Fibroblast of the aortic adventitia (primary cell): ENCODE measurements at regions not wholly inside any gene's neighbourhood (a gene's known extent, or its start where the extent isn't known, plus 50 kb on each side); places are given as distances from the start of the nearest gene placed in this dataset.
A peak's percentile ranks its signal among the peaks of the same experiment; 100 is the strongest.

Experiments
- DNase-seq: peaks from one replicate; pipeline ENCODE4 v3.0.0-alpha.2; 2010; ENCODE audit warnings: low read depth
- H3K4me3 ChIP-seq: 2 replicates; pipeline ENCODE4 v1.5.1; 2011; ENCODE audit warnings: low read depth, mild to moderate bottlenecking, control low read depth, low read length, moderate library complexity
- TF ChIP-seq, protein P1 (sequence below): IDR thresholded peaks from 2 replicates; pipeline ENCODE4 v1.5.1; 2011; ENCODE audit warnings: mild to moderate bottlenecking, low read length, control low read depth, inconsistent platforms; ENCODE audit not compliant: insufficient read depth

GRCh38 chr5:88660947-88661805, 221.8 kb downstream of the MEF2C start:
- TF ChIP-seq, protein P1, sequence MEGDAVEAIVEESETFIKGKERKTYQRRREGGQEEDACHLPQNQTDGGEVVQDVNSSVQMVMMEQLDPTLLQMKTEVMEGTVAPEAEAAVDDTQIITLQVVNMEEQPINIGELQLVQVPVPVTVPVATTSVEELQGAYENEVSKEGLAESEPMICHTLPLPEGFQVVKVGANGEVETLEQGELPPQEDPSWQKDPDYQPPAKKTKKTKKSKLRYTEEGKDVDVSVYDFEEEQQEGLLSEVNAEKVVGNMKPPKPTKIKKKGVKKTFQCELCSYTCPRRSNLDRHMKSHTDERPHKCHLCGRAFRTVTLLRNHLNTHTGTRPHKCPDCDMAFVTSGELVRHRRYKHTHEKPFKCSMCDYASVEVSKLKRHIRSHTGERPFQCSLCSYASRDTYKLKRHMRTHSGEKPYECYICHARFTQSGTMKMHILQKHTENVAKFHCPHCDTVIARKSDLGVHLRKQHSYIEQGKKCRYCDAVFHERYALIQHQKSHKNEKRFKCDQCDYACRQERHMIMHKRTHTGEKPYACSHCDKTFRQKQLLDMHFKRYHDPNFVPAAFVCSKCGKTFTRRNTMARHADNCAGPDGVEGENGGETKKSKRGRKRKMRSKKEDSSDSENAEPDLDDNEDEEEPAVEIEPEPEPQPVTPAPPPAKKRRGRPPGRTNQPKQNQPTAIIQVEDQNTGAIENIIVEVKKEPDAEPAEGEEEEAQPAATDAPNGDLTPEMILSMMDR: no peak
- peak; percentile 70 for DNase-seq
- peak overlapping the region; percentile 67 for H3K4me3 ChIP-seq

- H3K4me3 ChIP-seq: peak overlapping the region; percentile 67
- TF ChIP-seq, protein P1: no peak
- DNase-seq: peak; percentile 26
Measured at GRCh38 chr5:88660264-88660946, 222.6 kb downstream of the MEF2C start.

- no peak overlapping the region for H3K4me3 ChIP-seq
- TF ChIP-seq, protein P1: no peak
- DNase-seq: no peak
Measured at GRCh38 chr5:88659529-88660263, 223.3 kb downstream of the MEF2C start.

GRCh38 chr5:88658886-88659285, 224.1 kb downstream of the MEF2C start:
- TF ChIP-seq, protein P1: no peak
- no peak overlapping the region for H3K4me3 ChIP-seq
- no peak for DNase-seq

GRCh38 chr5:88657906-88658775, 224.8 kb downstream of the MEF2C start:
- TF ChIP-seq, protein P1: no peak
- no peak overlapping the region for H3K4me3 ChIP-seq
- DNase-seq: no peak

- no peak for DNase-seq
- H3K4me3 ChIP-seq: no peak overlapping the region
- TF ChIP-seq, protein P1: no peak
Measured at GRCh38 chr5:88657136-88657535, 225.8 kb downstream of the MEF2C start.
